ENCODE measurements at regions not wholly inside any gene's neighbourhood (a gene's known extent, or its start where the extent isn't known, plus 50 kb on each side); places are given as distances from the start of the nearest gene placed in this dataset.

DNA sequence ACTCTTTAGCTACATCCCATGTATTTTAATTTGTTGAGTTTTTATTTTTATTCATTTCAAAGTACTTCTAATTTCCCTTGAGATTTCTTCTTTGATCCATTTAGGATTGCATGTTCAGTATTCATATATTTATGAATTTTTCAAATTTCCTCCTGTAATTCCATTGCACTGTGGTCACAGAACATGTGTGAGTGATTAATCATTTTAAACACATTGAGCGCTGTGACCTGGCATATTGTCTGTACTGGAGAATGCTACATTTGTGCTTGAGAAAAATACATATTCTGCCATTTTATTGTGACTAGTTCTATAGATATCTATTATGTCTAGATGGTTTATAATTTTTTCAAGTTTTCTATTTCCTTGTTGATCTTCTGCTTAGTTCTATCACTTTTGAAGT lies 353.7 kb downstream of the RAD51AP2 start:
- TF ChIP-seq POLR2A (IDR thresholded peaks at IDR 0.05) (no peak), CTCF (IDR thresholded peaks at IDR 0.05) (no peak)

Measured in sigmoid colon (tissue), 3 donors.